ENCODE measurements at regions not wholly inside any gene's neighbourhood (a gene's known extent, or its start where the extent isn't known, plus 50 kb on each side); places are given as distances from the start of the nearest gene placed in this dataset. TPM values are rescaled to one million over a fixed set of nuclear protein-coding genes. Genes with fewer than 3 reads are reported as not detected.

- no peak for DNase-seq (ENCODE audit: extremely low spot score)
- H3K4me3 ChIP-seq (ENCODE audit: low read depth, low read length), result no peak overlapping the region
- H3K36me3 ChIP-seq (ENCODE audit: insufficient read depth), result no peaks in the 10 kb centered on the region
- H3K27ac ChIP-seq (ENCODE audit: low read depth), result no peak overlapping the region
- 43% methylated on average over 6 of the region's 6 CpGs for WGBS
- no peaks in the 10 kb centered on the region for H3K4me1 ChIP-seq (ENCODE audit: insufficient read depth)
Observed at GRCh38 chr18:64202210-64202836, 53.4 kb upstream of the LINC00305 start.

- DNase-seq (ENCODE audit: extremely low spot score), result no peak
- 81% methylated on average over 2 of the region's 2 CpGs for WGBS
- H3K36me3 ChIP-seq (ENCODE audit: insufficient read depth), result no peaks in the 10 kb centered on the region
- H3K27ac ChIP-seq (ENCODE audit: low read depth), result no peak overlapping the region
- H3K4me1 ChIP-seq (ENCODE audit: insufficient read depth), result no peaks in the 10 kb centered on the region
- no peak overlapping the region for H3K4me3 ChIP-seq (ENCODE audit: low read depth, low read length)
Observed at GRCh38 chr18:64201781-64202180, 52.9 kb upstream of the LINC00305 start.

- DNase-seq (ENCODE audit: extremely low spot score), result no peak
- Histone ChIP-seq H3K36me3 (ENCODE audit: insufficient read depth) (no peaks in the 10 kb centered on the region), H3K4me1 (ENCODE audit: insufficient read depth) (no peaks in the 10 kb centered on the region), H3K4me3 (ENCODE audit: low read depth, low read length) (no peak overlapping the region), H3K27ac (ENCODE audit: low read depth) (no peak overlapping the region)
- WGBS, result 79% methylated on average over 1 of the region's 1 CpG
Observed at GRCh38 chr18:64199581-64199980, 50.7 kb upstream of the LINC00305 start.

Small RNAs in the stretch of these regions (small RNA-seq; reads per million reads assigned to genes)
- not detected for gene AC027506.1
